ENCODE measurements at regions not wholly inside any gene's neighbourhood (a gene's known extent, or its start where the extent isn't known, plus 50 kb on each side); places are given as distances from the start of the nearest gene placed in this dataset.

- no peak for TF ChIP-seq CTCF (IDR thresholded peaks at IDR 0.05; ENCODE audit: insufficient read depth, low read length)
- no peak for TF ChIP-seq REST (IDR thresholded peaks at IDR 0.05; ENCODE audit: insufficient replicate concordance, low read depth)
- TF ChIP-seq GABPA (IDR thresholded peaks at IDR 0.05; ENCODE audit: low read depth): no peak
- no peak for TF ChIP-seq POLR2AphosphoS5 (IDR thresholded peaks at IDR 0.05; ENCODE audit: low read depth)
Observed at GRCh38 chr11:38156495-38157146, 1558.6 kb upstream of the RAG2 start.

Measured in HL-60 (cell line).